Hepatic stellate cell (primary cell): ENCODE measurements at regions not wholly inside any gene's neighbourhood (a gene's known extent, or its start where the extent isn't known, plus 50 kb on each side); places are given as distances from the start of the nearest gene placed in this dataset.
"Not testable (repeated sequence)": the region's sequence is repeated elsewhere in the genome, so short reads cannot be mapped to it uniquely, and the experiment has no call there.

ENCODE experiments used
- DNase-seq: peaks from one replicate; pipeline ENCODE4 v3.0.0; 2011; ENCODE audit warnings: low spot score

DNA sequence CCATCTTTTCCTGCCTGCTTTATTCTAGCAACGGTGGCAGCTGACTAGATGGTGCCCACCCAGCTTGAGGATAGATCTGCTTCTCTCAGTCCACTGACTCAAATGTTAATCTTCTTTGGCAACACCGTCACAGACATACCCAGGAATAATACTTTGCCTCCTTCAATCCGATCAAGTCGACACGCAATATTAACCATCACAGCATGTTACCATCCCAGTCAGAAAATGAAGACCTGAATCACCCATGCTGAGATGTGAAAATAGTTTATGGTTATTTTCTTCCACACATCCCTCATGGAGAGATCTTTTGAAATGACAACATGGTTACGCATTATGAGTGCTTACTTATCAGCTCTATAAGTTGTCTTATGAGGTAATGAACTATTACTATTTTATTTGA, 392.8 kb downstream of the SEC23A start:
- DNase-seq = no peak

DNA sequence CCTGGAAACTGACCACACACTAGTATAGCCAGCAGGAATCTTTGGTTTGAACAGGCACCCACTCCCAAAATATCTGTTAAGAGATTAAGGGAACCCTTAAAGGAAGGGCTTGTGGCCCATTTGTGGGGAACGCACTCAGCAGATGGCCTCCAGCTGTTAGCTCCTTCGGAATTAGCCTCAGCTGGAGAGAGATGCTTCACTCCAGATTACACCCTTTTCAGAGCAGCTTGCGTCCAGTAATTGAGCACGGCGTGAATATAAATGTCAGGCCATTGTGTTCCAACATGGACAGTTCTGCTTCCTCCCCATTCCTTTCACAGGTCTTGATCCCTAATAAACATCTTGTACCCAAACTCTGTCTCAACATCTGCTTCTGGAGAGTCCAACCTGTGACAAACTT, 397.8 kb downstream of the SEC23A start:
- DNase-seq = no peak

DNA sequence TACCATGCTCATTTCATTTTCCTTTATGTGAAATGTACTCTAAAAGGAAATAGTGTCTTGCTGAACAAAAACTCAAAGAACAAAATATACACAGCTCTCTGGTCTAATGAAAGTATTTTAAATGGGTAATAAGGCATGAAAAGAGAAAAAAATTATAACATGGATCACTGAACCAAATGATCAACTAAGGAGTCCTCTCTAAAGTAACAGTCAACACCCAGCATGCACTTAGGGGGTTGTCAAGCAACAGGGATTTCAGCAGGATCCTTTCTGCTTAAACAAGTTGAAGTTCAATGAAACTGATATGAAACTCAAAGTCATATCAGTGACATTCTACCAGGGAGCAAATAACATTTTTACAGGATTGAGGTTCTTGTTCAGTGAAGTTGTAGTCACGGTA, 398.8 kb downstream of the SEC23A start:
- no peak for DNase-seq

DNA sequence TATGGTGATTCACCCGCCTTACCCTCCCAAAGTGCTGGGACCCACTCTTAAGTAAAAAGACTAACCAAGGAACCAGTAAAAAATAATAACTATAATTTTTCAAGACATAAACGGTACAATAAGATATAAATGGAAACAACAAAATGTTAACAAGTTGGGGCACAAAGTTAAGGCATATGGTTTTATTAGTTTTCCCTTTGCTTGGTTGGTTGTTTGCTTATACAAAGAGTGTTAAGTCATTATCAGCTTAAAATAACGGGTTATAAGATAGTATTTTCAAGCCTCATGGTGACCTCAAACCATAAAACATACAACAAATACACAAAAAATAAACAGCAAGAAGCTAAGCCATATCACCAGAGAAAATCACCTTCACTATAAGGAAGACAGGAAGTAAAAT, 406.1 kb downstream of the SEC23A start:
- no peak for DNase-seq

DNA sequence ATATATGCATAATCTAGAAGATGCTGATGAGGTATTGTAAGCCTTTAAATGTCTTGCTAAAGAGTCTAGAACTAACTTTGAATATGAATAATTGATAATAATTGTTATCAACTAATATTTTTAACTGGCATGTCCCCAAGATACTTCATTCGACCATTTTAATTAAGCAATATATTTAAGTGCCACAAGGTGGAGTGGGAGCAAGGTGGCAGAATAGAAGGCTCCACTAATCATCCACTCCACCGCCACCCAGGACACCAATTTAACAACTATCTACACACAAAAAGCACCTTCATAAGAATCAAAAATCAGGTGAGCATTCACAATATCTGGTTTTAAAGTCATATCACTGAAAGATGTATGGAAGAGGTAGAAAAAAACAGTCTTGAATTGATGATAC, 409.6 kb downstream of the SEC23A start:
- DNase-seq = no peak

DNA sequence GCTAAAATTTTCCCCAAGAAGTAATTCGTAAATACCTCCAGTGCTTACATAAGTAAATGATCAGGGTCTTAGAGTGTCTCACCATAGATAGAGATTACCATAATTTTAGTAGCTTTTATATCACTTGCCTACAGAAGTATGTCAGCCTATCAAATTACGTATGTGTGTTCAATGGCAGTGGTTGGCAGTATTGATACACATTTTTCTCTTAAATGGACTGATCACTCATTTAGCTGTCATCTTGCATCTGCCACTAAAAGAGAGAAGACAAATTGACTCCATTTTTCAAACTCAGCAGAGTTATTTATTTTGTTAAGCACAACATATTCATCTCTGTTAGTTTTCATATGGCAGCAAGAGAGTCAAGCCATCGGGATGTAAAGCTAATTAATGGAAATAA, 413.1 kb upstream of the CLEC14A start:
- no peak for DNase-seq

DNA sequence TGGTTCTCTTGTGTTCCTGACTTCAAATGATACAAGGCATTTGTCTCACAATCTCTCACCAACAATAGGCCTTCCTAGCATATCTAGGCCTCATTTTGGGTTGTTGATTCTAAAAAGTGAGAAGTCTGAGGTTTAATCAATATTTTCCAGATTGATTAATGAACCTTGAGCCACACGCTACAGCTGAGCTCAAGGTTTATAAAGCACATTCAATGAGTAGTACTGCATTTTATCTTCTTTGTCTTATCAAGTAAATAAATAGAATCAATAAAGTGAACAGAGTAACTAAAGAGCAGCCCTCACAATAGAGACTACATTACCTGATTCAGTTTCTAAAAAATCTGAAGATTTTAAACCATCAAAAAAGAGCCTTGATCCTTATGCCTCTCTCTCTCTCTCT, 407.5 kb upstream of the CLEC14A start:
- DNase-seq = no peak

DNA sequence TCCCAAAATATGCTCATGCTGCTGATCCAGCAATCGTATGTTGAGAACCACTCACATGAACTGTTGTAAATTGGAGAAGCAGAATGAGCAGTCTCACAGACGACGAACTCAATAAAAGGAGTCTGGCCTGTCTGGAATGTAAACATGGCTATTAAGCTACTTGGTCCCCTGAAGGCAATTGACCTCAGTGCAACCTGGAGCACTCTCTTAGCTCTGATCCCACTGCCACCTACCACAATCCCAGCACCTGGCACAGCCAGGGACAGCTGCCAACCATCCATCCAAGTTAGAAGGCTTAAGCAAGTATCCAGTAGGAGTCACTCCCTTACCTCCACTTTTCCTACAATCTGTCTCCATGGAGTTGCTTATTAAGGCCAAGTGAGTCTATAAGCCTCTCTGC, 406.9 kb upstream of the CLEC14A start:
- no peak for DNase-seq

DNA sequence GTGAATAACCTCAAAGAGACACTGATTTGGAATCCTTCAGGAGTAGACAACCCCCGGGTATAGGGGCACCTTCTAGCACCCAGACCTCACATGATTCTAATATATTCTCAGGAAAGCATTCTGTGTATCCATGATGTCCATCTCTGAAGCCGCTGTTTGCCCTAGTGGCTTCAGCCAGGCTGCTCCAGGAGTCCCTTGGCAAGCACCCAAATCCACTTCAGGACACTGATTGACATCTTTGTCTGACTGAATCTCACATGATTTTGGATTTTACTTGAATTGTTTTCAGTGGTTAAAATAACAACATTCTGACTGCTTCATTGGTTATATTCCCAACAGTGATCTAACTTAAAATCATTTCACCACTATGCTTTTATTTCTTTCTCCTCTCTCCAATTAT, 390.5 kb upstream of the CLEC14A start:
- DNase-seq = no peak

DNA sequence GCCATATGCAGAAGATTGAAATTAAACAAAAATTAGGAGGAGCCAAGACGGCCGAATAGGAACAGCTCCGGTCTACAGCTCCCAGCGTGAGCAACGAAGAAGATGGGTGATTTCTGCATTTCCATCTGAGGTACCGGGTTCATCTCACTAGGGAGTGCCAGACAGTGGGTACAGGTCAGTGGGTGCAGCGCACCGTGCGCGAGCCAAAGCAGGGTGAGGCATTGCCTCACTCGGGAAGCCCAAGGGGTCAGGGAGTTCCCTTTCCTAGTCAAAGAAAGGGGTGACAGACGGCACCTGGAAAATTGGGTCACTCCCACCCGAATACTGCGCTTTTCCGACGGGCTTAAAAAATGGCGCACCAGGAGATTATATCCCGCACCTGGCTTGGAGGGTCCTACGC, 379.0 kb upstream of the CLEC14A start:
- not testable (repeated sequence) for DNase-seq

DNA sequence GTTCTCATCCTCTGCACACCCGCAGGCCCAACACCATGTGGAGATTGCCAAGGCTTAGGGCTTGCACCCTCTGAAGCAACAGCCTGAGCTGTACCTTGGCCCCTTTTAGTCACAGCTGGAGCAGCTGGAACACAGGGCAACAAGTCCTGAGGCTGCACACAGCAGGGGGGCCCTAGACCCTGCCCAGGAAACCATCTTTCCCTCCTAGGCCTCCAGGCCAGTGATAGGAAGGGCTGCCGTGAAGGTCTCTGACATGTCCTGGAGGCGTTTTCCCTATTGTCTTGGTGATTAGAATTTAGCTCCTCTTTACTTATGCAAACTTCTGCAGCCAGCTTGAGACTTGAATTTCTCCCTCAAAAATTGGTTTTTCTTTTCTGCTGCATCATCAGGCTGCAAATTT, 373.5 kb upstream of the CLEC14A start:
- DNase-seq = no peak

DNA sequence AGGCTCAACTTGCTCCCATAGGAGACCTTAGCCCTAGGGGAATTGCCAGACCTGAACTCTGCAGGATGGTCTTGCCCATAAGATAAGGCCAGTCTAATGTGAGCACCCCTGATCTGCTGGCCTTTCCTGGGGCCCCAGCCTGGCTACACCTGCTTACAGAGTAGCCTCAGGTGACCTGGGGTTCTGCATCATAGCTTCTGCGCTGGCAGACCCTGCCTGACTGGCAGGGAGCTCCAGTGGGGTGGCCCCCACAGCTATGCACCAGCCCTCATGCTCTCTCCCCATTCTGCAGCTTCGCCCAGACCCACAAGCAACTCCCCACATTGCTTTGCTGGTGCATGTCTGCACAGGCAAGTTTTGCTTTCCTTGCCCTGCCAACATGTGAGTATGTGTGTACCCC, 371.3 kb upstream of the CLEC14A start:
- no peak for DNase-seq

DNA sequence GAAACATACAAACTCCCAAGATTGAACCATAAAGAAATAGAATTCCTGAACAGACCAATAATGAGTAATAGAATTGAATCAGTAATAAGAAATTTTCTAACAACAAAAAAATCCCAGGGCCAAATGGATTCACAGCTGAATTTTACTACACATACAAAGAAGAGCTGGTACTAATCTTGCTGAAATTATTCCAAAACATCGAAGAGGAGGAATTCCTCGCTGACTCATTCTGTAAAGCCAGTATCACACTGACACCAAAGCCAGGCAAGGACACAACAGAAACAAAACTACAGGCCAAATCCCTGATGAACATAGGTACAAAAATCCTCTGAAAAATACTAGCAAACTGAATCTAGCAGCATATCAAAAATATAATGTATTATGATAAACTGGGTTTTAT, 367.8 kb upstream of the CLEC14A start:
- no peak for DNase-seq

DNA sequence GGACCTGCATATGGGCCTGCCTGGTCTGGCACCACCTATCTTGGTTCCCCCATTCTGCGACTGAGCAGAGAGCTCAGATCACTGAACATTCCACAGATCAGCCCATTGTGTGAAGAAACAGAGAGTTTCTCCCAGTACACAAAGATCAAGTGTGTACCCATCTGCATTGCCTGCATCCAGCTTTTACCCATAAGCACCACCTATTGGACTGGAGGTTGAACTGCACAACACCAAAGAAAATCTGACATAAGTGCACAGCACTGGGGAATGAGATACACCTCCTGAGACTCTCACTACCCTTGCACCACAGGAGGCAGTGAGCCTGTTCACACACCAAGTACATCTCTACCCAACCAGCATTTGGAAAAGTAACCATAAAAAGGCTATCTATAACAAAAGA, 362.6 kb upstream of the CLEC14A start:
- DNase-seq = no peak

DNA sequence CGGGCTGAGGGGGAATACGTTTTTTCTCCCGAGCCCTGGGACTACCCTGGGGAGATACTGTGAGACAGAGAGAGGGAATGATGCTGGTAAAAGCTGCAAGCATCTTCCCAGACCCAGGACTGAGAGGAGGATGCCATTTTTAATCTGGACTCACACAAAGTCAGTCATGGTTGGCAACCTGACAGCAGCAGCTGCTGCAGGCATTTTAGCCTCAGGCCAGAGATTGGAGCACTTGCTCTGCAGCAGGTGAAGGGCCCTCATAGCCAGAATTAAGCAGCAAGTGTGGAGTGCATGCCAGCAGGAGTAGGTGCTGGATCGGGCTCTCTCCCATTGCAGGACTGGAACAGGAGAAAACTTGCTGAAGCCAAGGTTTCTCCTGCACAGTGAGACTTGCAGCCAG, 361.1 kb upstream of the CLEC14A start:
- no peak for DNase-seq

DNA sequence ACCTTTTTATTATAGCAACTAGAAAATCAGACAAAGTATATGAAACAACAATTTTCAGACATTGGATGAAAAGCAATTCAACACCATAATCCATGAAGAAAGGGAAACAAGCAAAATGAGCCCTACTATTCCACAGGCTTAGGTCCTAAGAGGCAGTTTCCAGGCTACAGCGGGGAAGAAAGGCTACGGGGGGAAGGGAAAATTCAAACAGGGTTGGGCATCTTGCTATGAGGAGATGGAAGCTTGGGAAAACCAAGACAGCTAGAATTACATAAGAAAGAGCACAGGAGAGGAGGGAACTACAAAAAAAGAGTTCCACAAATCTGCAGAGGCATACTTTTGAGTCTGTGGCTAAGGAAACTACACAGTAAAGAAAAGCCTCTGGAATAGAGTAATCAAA, 356.0 kb upstream of the CLEC14A start:
- no peak for DNase-seq

DNA sequence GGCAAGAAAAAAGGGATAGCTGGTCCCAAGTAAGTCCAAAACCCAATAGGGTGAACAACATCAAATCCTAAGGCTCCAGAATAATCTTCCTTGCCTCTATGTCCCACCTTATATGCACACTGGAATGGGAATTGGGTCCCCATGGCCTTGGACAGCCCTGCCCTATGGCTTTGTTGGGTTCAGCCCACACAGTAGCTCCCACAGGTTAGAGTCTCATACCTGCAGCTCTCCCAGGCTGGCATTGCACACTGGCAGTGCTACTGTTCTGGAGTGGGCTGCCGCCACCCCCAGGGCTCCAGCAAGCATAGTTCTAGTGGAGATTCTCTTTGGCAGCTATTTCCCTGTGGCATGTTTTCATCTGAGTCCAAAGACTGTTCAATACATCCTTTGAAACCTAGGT, 352.4 kb upstream of the CLEC14A start:
- no peak for DNase-seq

DNA sequence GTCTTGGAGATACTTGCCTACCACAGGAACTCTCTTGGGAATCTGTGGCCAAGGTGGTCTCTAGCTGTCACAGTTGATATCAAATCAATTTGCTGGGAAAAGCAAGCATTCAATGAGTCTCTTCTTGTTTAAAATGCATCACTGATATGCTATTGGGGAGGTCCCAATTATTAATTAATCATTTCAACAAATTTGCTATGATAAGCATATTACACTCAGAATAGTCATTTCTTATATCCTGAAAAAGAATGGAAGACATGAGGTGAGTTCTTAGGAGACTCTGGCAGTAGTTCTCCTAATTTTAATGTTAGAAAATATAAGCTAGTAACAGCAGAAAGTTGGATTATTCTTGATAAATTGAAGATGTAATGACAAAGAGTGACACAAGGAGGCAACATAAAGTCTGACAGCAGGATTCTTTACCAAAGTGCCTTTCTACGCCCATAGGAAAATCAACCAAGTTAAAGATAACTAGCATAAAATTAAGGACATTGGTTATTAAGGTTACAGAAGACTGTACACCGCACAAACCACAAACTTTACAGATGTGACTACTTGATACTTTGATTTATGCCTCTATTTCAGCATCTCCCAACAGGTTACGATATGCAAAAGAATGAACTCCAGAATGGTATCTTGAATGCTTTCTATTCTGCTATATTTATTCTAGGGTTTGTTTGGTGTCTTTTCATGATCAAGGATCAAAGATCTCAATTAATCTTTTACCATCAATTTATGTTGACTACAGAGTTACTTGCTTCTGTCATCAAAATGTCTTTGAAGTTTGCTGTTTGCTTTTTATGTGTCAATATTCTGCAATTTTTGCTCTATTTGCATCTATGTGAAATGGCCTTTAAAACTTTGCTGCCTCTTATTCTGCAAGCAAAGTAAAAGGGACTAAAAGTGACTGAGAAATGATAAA, 349.6 kb upstream of the CLEC14A start:
- DNase-seq = no peak

DNA sequence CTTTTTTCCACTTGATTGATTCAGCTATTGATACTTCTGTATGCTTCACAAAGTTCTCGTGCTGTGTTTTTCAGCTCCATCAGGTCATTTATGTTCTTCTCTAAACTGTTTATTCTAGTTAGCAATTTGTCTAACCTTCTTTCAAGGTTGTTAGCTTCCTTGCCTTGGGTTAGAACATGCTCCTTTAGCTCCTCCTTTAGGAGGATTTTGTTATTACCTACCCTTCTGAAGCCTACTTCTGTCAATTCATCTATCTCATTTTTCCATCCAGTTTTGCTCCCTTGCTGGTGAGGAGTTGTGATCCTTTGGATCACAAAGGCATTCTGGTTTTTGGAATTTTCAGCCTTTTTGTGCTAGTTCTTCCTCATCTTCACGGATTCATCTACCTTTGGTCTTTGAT, 344.7 kb upstream of the CLEC14A start:
- not testable (repeated sequence) for DNase-seq

DNA sequence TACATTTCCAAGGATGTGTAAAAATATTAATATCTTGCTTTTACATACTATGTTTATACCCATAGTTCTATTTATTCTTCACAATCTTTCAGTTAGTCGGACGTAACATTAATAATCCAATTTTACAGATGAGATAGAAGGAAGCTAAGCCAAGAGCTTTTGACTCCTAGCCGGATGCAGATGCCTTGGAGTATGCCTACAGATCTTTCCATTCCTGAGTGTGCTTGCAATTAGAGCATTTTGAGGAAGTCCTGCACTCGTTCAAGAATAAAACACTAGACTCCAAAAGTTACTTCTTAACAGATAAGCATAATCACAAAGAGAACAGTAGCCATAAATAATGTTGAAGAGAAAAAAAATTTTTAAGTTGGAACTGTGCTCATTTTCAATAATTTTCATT, 337.6 kb upstream of the CLEC14A start:
- no peak for DNase-seq

DNA sequence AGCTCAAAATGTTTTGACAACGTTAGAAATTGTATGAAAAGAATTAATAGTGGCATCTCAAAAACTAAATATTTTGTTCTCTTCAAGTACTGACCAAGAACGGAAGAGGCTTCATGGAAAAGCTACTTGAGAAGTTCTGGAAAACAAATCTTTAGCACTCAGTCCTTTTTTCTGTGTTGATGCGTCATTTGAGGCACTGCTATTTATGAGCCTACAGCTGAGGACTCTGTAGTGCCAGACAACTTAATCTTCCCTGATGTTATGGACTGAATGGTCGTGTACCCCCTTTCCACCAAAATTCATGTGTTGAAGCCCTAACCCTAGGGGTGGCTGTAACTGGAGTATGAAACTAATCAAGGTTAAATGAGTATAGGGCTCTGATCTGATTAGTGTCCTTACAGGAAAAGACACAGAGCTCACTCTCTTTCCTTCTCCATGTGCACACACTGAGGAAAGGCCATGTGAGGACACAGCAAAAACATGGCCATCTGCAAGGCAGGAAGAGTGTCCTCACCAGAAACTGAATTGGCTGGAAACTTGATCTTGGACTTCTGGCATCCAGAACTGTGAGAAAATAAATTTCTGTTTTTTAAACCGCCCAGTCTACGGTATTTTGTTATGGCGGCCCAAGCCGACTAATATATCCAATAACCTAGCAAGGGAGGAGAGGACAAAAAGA, 337.0 kb upstream of the CLEC14A start:
- DNase-seq = no peak

DNA sequence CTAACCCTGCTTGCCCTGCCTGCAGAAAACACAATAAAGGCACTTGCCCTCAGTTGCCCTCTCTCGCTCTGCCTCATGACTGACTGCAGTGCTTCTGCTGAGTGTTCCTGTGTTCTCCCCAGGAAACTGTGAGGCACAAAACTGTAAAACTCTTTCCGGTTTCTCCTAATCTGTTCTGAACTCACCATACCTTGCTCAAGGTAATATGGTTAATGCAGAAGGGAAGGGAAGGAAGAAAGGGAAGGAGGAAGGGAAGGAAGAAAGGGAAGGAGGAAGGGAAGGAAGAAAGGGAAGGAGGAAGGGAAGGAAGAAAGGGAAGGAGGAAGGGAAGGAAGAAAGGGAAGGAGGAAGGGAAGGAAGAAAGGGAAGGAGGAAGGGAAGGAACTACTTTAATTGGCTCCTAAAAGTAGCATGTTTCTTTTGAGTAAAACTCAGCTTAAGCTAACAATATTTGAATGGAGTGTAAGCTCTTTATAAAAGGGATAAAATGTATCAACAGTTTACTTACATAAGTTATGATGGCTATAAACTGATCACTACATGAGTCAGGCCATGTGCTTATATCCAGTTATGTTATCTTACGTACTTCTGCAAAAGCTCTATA, 334.0 kb upstream of the CLEC14A start:
- no peak for DNase-seq

DNA sequence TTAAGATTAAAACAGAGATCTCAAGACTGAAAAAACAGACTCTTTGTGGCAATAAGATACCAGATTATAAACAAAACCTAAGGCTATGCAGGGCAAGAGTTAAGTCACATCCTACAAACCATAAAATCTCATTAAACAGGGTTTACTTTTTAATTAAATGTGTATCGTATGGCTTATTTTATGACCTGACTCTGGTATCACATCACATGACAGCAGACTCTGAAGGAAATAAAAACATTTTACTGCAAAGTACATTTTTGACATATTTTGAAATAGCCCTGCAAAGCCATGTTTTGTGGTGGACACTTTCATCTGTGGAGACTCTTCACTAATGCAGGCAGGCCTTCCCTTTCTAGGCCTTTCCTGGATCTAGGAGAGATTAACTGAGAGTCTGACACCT, 327.6 kb upstream of the CLEC14A start:
- DNase-seq = no peak
